Glutamatergic neuron (in vitro differentiated cells): ENCODE measurements at regions not wholly inside any gene's neighbourhood (a gene's known extent, or its start where the extent isn't known, plus 50 kb on each side); places are given as distances from the start of the nearest gene placed in this dataset.

Experiments
- DNase-seq: peaks from one replicate; pipeline ENCODE4 v3.0.0; 2022
- H3K27ac Mint-ChIP-seq: one replicate; pipeline ENCODE4 v1.8.0; 2020; ENCODE audit warnings: mild to moderate bottlenecking, mixed read lengths, inconsistent platforms; ENCODE audit not compliant: unreplicated experiment
- H3K27me3 Mint-ChIP-seq: one replicate; pipeline ENCODE4 v1.8.0; 2020; ENCODE audit warnings: mild to moderate bottlenecking, moderate library complexity, mixed read lengths, inconsistent platforms; ENCODE audit not compliant: unreplicated experiment
- H3K36me3 Mint-ChIP-seq: one replicate; pipeline ENCODE4 v1.8.0; 2020; ENCODE audit warnings: mild to moderate bottlenecking, mixed read lengths, inconsistent platforms; ENCODE audit not compliant: unreplicated experiment
- H3K4me1 Mint-ChIP-seq: one replicate; pipeline ENCODE4 v1.8.0; 2020; ENCODE audit warnings: mild to moderate bottlenecking, low read depth, mixed read lengths, inconsistent platforms; ENCODE audit not compliant: unreplicated experiment
- H3K4me3 Mint-ChIP-seq: one replicate; pipeline ENCODE4 v1.8.0; 2020; ENCODE audit warnings: mild to moderate bottlenecking, mixed read lengths, inconsistent platforms; ENCODE audit not compliant: unreplicated experiment
- H3K9me3 Mint-ChIP-seq: one replicate; pipeline ENCODE4 v1.8.0; 2020; ENCODE audit warnings: mild to moderate bottlenecking, moderate library complexity, mixed read lengths, inconsistent platforms; ENCODE audit not compliant: unreplicated experiment
- TF ChIP-seq, protein P1 (sequence below): fragments of 200-600 bp; sonication (generic); IDR thresholded peaks from one replicate; pipeline ENCODE4 v1.5.0; 2021; ENCODE audit not compliant: partially characterized antibody, unreplicated experiment

- TF ChIP-seq, protein P1, sequence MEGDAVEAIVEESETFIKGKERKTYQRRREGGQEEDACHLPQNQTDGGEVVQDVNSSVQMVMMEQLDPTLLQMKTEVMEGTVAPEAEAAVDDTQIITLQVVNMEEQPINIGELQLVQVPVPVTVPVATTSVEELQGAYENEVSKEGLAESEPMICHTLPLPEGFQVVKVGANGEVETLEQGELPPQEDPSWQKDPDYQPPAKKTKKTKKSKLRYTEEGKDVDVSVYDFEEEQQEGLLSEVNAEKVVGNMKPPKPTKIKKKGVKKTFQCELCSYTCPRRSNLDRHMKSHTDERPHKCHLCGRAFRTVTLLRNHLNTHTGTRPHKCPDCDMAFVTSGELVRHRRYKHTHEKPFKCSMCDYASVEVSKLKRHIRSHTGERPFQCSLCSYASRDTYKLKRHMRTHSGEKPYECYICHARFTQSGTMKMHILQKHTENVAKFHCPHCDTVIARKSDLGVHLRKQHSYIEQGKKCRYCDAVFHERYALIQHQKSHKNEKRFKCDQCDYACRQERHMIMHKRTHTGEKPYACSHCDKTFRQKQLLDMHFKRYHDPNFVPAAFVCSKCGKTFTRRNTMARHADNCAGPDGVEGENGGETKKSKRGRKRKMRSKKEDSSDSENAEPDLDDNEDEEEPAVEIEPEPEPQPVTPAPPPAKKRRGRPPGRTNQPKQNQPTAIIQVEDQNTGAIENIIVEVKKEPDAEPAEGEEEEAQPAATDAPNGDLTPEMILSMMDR: no peak
- H3K4me3 Mint-ChIP-seq: no peak overlapping the region
- H3K27me3 Mint-ChIP-seq: no peaks in the 10 kb centered on the region
- peaks cover 4% of the 10 kb centered on the region for H3K36me3 Mint-ChIP-seq
- no peak overlapping the region for H3K27ac Mint-ChIP-seq
- no peak for DNase-seq
- H3K4me1 Mint-ChIP-seq: no peaks in the 10 kb centered on the region
- H3K9me3 Mint-ChIP-seq: no peaks in the 10 kb centered on the region
These were observed 283.6 kb upstream of the RPS23 start for GRCh38 chr5:82561797-82562196.

DNA sequence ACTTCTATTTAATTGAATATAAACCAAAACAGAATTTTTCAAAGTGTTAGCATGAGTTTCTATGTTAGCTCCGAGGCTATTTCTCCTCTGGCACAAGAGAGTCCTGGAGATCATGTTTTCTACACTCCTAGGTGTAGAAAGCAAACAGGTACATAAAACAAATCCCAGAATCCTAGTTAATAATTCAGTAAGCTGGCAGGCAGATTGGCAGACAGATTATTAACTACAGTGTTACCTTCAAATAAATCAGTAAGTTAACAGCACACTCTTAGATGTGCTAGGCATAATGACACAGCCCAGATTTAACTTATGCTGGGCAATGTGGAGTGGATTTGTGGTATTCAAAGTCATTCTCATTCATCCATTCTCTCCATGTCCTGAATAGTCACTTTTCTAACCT lies 282.8 kb upstream of the RPS23 start:
- Mint-ChIP-seq H3K4me1 (no peaks in the 10 kb centered on the region), H3K9me3 (no peaks in the 10 kb centered on the region), H3K4me3 (no peak overlapping the region), H3K36me3 (peaks cover 4% of the 10 kb centered on the region), H3K27me3 (no peaks in the 10 kb centered on the region), H3K27ac (no peak overlapping the region)
- DNase-seq: no peak
- TF ChIP-seq, protein P1: no peak

GRCh38 chr5:82560561-82560960 lies 282.4 kb upstream of the RPS23 start:
- Mint-ChIP-seq H3K9me3 (no peaks in the 10 kb centered on the region), H3K27me3 (no peaks in the 10 kb centered on the region), H3K27ac (no peak overlapping the region), H3K36me3 (peaks cover 4% of the 10 kb centered on the region), H3K4me3 (no peak overlapping the region), H3K4me1 (no peaks in the 10 kb centered on the region)
- TF ChIP-seq, protein P1: no peak
- DNase-seq: no peak

- TF ChIP-seq, protein P1: no peak
- Mint-ChIP-seq H3K4me3 (peak overlapping the region; percentile 55), H3K36me3 (no peaks in the 10 kb centered on the region), H3K27me3 (no peaks in the 10 kb centered on the region), H3K4me1 (peaks cover 11% of the 10 kb centered on the region), H3K27ac (peak overlapping the region; percentile 50), H3K9me3 (no peaks in the 10 kb centered on the region)
- no peak for DNase-seq
These were observed 273.8 kb upstream of the RPS23 start for GRCh38 chr5:82551840-82552385.

- Mint-ChIP-seq H3K4me1 (peaks cover 11% of the 10 kb centered on the region), H3K36me3 (no peaks in the 10 kb centered on the region), H3K9me3 (no peaks in the 10 kb centered on the region), H3K27me3 (no peaks in the 10 kb centered on the region), H3K4me3 (no peak overlapping the region), H3K27ac (no peak overlapping the region)
- DNase-seq: no peak
- TF ChIP-seq, protein P1: no peak
These were observed 273.0 kb upstream of the RPS23 start for GRCh38 chr5:82551192-82551591.
